SK-N-SH (cell line): ENCODE measurements at regions not wholly inside any gene's neighbourhood (a gene's known extent, or its start where the extent isn't known, plus 50 kb on each side); places are given as distances from the start of the nearest gene placed in this dataset.

ENCODE experiments used
- CHD2 ChIP-seq: fragments of 150-350 bp; IDR thresholded peaks from 2 replicates; pipeline ENCODE4 v1.6.1; 2018; ENCODE audit warnings: low read length; ENCODE audit not compliant: partially characterized antibody
- EP300 ChIP-seq, 2 experiments: IDR thresholded peaks; 2 replicates each; pipeline versions ENCODE4 v1.4.0 to v1.6.1; 2012; ENCODE audit warnings: borderline replicate concordance in 1 of 2, low read depth in 1 of 2, low read length in 1 of 2
- JUND ChIP-seq: IDR thresholded peaks from 2 replicates; pipeline ENCODE4 v1.4.0; 2012
- MXI1 ChIP-seq: IDR thresholded peaks from 2 replicates; pipeline ENCODE4 v1.6.1; 2012; ENCODE audit warnings: mild to moderate bottlenecking, low read depth, low read length, improper control_type of control experiment
- RAD21 ChIP-seq: IDR thresholded peaks from 2 replicates; pipeline ENCODE4 v1.6.1; 2012; ENCODE audit warnings: mild to moderate bottlenecking, low read length
- RCOR1 ChIP-seq: fragments of 150-350 bp; IDR thresholded peaks from 2 replicates; pipeline ENCODE4 v1.6.1; 2017; ENCODE audit warnings: antibody characterized with exemption, low read length
- SIN3A ChIP-seq: IDR thresholded peaks from 2 replicates; pipeline ENCODE4 v1.6.1; 2012; ENCODE audit warnings: low read depth, mild to moderate bottlenecking, low read length, moderate library complexity, borderline replicate concordance
- TF ChIP-seq, protein P1 (sequence below): fragments of 200-600 bp; sonication (generic); IDR thresholded peaks from 2 replicates; pipeline ENCODE4 v1.6.1; 2017; ENCODE audit warnings: antibody characterized with exemption, mild to moderate bottlenecking, moderate library complexity
- TF ChIP-seq, protein P2 (sequence below): IDR thresholded peaks from 2 replicates; pipeline ENCODE4 v1.4.0; 2012; ENCODE audit warnings: low read depth
- TF ChIP-seq, protein P3 (sequence below): IDR thresholded peaks from 2 replicates; pipeline ENCODE4 v1.6.1; 2012; ENCODE audit warnings: mild to moderate bottlenecking, low read depth, low read length, moderate library complexity

DNA sequence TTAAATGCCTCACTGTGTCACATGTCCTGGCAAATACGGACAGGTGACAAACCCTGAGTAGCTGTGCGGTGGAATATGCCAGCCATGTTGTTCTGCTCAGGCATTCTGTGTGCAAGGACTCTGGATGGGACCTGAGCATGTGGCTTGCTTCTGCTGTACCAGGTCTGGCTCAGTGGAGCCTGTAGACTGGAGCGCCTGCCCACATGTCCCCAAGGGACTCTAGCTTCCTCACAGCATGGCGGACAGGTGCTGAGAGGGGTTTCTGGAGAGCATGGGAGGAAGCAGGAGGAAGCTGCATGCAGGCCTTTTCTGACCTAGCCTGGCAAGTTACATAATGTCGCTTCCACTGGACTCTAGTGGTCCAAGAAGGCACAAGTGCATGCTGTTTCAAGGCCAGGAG lies 96.3 kb downstream of the PLXNA1 start:
- TF ChIP-seq, protein P1, sequence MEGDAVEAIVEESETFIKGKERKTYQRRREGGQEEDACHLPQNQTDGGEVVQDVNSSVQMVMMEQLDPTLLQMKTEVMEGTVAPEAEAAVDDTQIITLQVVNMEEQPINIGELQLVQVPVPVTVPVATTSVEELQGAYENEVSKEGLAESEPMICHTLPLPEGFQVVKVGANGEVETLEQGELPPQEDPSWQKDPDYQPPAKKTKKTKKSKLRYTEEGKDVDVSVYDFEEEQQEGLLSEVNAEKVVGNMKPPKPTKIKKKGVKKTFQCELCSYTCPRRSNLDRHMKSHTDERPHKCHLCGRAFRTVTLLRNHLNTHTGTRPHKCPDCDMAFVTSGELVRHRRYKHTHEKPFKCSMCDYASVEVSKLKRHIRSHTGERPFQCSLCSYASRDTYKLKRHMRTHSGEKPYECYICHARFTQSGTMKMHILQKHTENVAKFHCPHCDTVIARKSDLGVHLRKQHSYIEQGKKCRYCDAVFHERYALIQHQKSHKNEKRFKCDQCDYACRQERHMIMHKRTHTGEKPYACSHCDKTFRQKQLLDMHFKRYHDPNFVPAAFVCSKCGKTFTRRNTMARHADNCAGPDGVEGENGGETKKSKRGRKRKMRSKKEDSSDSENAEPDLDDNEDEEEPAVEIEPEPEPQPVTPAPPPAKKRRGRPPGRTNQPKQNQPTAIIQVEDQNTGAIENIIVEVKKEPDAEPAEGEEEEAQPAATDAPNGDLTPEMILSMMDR: no peak
- TF ChIP-seq, protein P2, sequence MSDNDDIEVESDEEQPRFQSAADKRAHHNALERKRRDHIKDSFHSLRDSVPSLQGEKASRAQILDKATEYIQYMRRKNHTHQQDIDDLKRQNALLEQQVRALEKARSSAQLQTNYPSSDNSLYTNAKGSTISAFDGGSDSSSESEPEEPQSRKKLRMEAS: no peak
- TF ChIP-seq MXI1 (no peak), EP300 (IDR thresholded peaks at IDR 0.05; ENCODE audit: borderline replicate concordance in 1 of 2, low read depth in 1 of 2, low read length in 1 of 2) (no peak), RCOR1 (no peak), JUND (no peak), CHD2 (no peak), SIN3A (no peak), RAD21 (no peak)
- TF ChIP-seq, protein P3, sequence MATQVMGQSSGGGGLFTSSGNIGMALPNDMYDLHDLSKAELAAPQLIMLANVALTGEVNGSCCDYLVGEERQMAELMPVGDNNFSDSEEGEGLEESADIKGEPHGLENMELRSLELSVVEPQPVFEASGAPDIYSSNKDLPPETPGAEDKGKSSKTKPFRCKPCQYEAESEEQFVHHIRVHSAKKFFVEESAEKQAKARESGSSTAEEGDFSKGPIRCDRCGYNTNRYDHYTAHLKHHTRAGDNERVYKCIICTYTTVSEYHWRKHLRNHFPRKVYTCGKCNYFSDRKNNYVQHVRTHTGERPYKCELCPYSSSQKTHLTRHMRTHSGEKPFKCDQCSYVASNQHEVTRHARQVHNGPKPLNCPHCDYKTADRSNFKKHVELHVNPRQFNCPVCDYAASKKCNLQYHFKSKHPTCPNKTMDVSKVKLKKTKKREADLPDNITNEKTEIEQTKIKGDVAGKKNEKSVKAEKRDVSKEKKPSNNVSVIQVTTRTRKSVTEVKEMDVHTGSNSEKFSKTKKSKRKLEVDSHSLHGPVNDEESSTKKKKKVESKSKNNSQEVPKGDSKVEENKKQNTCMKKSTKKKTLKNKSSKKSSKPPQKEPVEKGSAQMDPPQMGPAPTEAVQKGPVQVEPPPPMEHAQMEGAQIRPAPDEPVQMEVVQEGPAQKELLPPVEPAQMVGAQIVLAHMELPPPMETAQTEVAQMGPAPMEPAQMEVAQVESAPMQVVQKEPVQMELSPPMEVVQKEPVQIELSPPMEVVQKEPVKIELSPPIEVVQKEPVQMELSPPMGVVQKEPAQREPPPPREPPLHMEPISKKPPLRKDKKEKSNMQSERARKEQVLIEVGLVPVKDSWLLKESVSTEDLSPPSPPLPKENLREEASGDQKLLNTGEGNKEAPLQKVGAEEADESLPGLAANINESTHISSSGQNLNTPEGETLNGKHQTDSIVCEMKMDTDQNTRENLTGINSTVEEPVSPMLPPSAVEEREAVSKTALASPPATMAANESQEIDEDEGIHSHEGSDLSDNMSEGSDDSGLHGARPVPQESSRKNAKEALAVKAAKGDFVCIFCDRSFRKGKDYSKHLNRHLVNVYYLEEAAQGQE: no peak
